HEK293 (cell line): ENCODE measurements at regions not wholly inside any gene's neighbourhood (a gene's known extent, or its start where the extent isn't known, plus 50 kb on each side); places are given as distances from the start of the nearest gene placed in this dataset.
"Not testable (repeated sequence)": the region's sequence is repeated elsewhere in the genome, so short reads cannot be mapped to it uniquely, and the experiment has no call there.

Source experiments
- CTCF ChIA-PET: fragments of 350-600 bp; formaldehyde crosslinking; extraction: SDS; loops from one replicate; lab custom pipeline; 2021; ENCODE audit warnings: antibody characterized with exemption; lab: Yijun Ruan, JAX
- POLR2A ChIA-PET: fragments of 300-600 bp; formaldehyde crosslinking; extraction: SDS; loops from one replicate; lab custom pipeline; 2020; ENCODE audit warnings: antibody characterized with exemption, inconsistent platforms; lab: Yijun Ruan, JAX
- H3K27ac ChIP-seq: fragments of 200-500 bp; sonication (Bioruptor generic); 2 replicates; pipeline ENCODE4 v1.5.1; 2014; ENCODE audit warnings: low read depth, low read length, control low read depth, inconsistent platforms; ENCODE audit errors: extremely low read depth
- H3K36me3 ChIP-seq, 2 experiments: fragments of 200-500 bp in 1 of 2; sonication (Bioruptor generic) in 1 of 2; 1 replicate in 1 of 2; 2 replicates in 1 of 2; pipeline ENCODE4 v1.5.1; 2014 to 2017; ENCODE audit warnings: inconsistent platforms in 2 of 2, low read length in 2 of 2; ENCODE audit not compliant: control insufficient read depth in 2 of 2, insufficient read depth in 1 of 2
- H3K4me1 ChIP-seq: fragments of 200-500 bp; sonication (Bioruptor generic); 2 replicates; pipeline ENCODE4 v1.5.1; 2014; ENCODE audit warnings: mild to moderate bottlenecking, low read length, inconsistent platforms; ENCODE audit not compliant: control insufficient read depth, insufficient read depth
- H3K4me3 ChIP-seq: 2 replicates; pipeline ENCODE4 v1.5.1; 2011; ENCODE audit warnings: low read depth, mild to moderate bottlenecking, control low read depth, low read length, moderate library complexity
- H3K9me3 ChIP-seq: fragments of 200-500 bp; sonication (Bioruptor generic); 2 replicates; pipeline ENCODE4 v1.5.1; 2014; ENCODE audit warnings: low read depth, low read length, inconsistent platforms; ENCODE audit not compliant: control insufficient read depth, insufficient read depth
- INSM2 ChIP-seq: fragments of 450-650 bp; formaldehyde crosslinking; IDR thresholded peaks from 2 replicates; pipeline ENCODE4 v1.5.1; 2016; ENCODE audit warnings: missing biosample characterization, missing genetic modification characterization
- KLF9 ChIP-seq: fragments of 450-650 bp; formaldehyde crosslinking; IDR thresholded peaks from 2 replicates; pipeline ENCODE4 v1.5.1; 2016; ENCODE audit warnings: missing biosample characterization, missing genetic modification characterization, low read depth
- PATZ1 ChIP-seq: fragments of 450-650 bp; formaldehyde crosslinking; IDR thresholded peaks from 2 replicates; pipeline ENCODE4 v1.5.1; 2016; ENCODE audit warnings: missing biosample characterization, missing genetic modification characterization
- SCRT1 ChIP-seq: fragments of 450-650 bp; formaldehyde crosslinking; IDR thresholded peaks from 2 replicates; pipeline ENCODE4 v1.5.1; 2016; ENCODE audit warnings: missing biosample characterization, missing genetic modification characterization, borderline replicate concordance
- SETDB1 ChIP-seq: IDR thresholded peaks from one replicate; pipeline ENCODE4 v1.6.1; 2017; ENCODE audit warnings: mild to moderate bottlenecking, low read length, moderate library complexity, mixed read lengths; ENCODE audit not compliant: insufficient read length
- ZBTB17 ChIP-seq: fragments of 450-650 bp; formaldehyde crosslinking; IDR thresholded peaks from 2 replicates; pipeline ENCODE4 v1.5.1; 2016; ENCODE audit warnings: missing biosample characterization, missing genetic modification characterization
- ZFP37 ChIP-seq: fragments of 450-650 bp; formaldehyde crosslinking; IDR thresholded peaks from 2 replicates; pipeline ENCODE4 v1.5.1; 2016; ENCODE audit warnings: missing biosample characterization, missing genetic modification characterization
- ZNF16 ChIP-seq: fragments of 450-650 bp; formaldehyde crosslinking; IDR thresholded peaks from 2 replicates; pipeline ENCODE4 v1.5.1; 2016; ENCODE audit warnings: low read depth, missing biosample characterization, missing genetic modification characterization
- ZNF202 ChIP-seq: fragments of 450-650 bp; formaldehyde crosslinking; IDR thresholded peaks from 2 replicates; pipeline ENCODE4 v1.5.1; 2016; ENCODE audit warnings: missing biosample characterization, missing genetic modification characterization, borderline replicate concordance
- ZNF211 ChIP-seq: fragments of 450-650 bp; formaldehyde crosslinking; IDR thresholded peaks from 2 replicates; pipeline ENCODE4 v1.5.1; 2016; ENCODE audit warnings: low read depth, missing biosample characterization, missing genetic modification characterization
- ZNF221 ChIP-seq: fragments of 450-650 bp; formaldehyde crosslinking; IDR thresholded peaks from 2 replicates; pipeline ENCODE4 v1.5.1; 2017; ENCODE audit warnings: missing biosample characterization, missing genetic modification characterization, borderline replicate concordance
- ZNF292 ChIP-seq: fragments of 450-650 bp; formaldehyde crosslinking; IDR thresholded peaks from 2 replicates; pipeline ENCODE4 v1.5.1; 2016; ENCODE audit warnings: low read depth, missing biosample characterization, missing genetic modification characterization, borderline replicate concordance
- ZNF366 ChIP-seq: fragments of 450-650 bp; formaldehyde crosslinking; conservative IDR thresholded peaks from 2 replicates; pipeline ENCODE4 v1.5.1; 2016; ENCODE audit warnings: missing biosample characterization, missing genetic modification characterization
- ZNF394 ChIP-seq: fragments of 450-650 bp; formaldehyde crosslinking; IDR thresholded peaks from 2 replicates; pipeline ENCODE4 v1.5.1; 2016; ENCODE audit warnings: missing biosample characterization, missing genetic modification characterization, mild to moderate bottlenecking, moderate library complexity, borderline replicate concordance
- ZNF423 ChIP-seq: fragments of 450-650 bp; formaldehyde crosslinking; IDR thresholded peaks from 2 replicates; pipeline ENCODE4 v1.5.1; 2016; ENCODE audit warnings: missing biosample characterization, missing genetic modification characterization
- ZNF426 ChIP-seq: fragments of 450-650 bp; formaldehyde crosslinking; IDR thresholded peaks from 2 replicates; pipeline ENCODE4 v1.5.1; 2017; ENCODE audit warnings: missing biosample characterization, missing genetic modification characterization, mild to moderate bottlenecking, inconsistent platforms, moderate library complexity
- ZNF488 ChIP-seq: fragments of 450-650 bp; formaldehyde crosslinking; IDR thresholded peaks from 2 replicates; pipeline ENCODE4 v1.5.1; 2016; ENCODE audit warnings: missing biosample characterization, missing genetic modification characterization
- ZNF501 ChIP-seq: fragments of 450-650 bp; formaldehyde crosslinking; IDR thresholded peaks from 2 replicates; pipeline ENCODE4 v1.5.1; 2016; ENCODE audit warnings: missing biosample characterization, missing genetic modification characterization
- ZNF521 ChIP-seq: fragments of 450-650 bp; formaldehyde crosslinking; IDR thresholded peaks from 2 replicates; pipeline ENCODE4 v1.5.1; 2017; ENCODE audit warnings: missing biosample characterization, mild to moderate bottlenecking, missing genetic modification characterization
- ZNF548 ChIP-seq: fragments of 450-650 bp; formaldehyde crosslinking; IDR thresholded peaks from 2 replicates; pipeline ENCODE4 v1.5.1; 2016; ENCODE audit warnings: missing biosample characterization, missing genetic modification characterization
- ZNF571 ChIP-seq: fragments of 450-650 bp; formaldehyde crosslinking; IDR thresholded peaks from 2 replicates; pipeline ENCODE4 v1.5.0; 2017; ENCODE audit warnings: missing biosample characterization, missing genetic modification characterization
- ZNF658 ChIP-seq: fragments of 450-650 bp; formaldehyde crosslinking; IDR thresholded peaks from 2 replicates; pipeline ENCODE4; 2016; ENCODE audit warnings: missing biosample characterization, missing genetic modification characterization
- ZNF707 ChIP-seq: fragments of 450-650 bp; formaldehyde crosslinking; IDR thresholded peaks from 2 replicates; pipeline ENCODE4 v1.5.1; 2016; ENCODE audit warnings: missing biosample characterization, missing genetic modification characterization
- ZSCAN18 ChIP-seq: fragments of 450-650 bp; formaldehyde crosslinking; IDR thresholded peaks from 2 replicates; pipeline ENCODE4 v1.5.1; 2016; ENCODE audit warnings: missing biosample characterization, missing genetic modification characterization
- ZSCAN5A ChIP-seq: fragments of 450-650 bp; formaldehyde crosslinking; IDR thresholded peaks from 2 replicates; pipeline ENCODE4 v1.5.1; 2016; ENCODE audit warnings: missing biosample characterization, missing genetic modification characterization

- H3K9me3 ChIP-seq = no peaks in the 10 kb centered on the region
- ChIA-PET CTCF (no interaction called here), POLR2A (no interaction called here)
- H3K4me3 ChIP-seq = no peak overlapping the region
- no peak overlapping the region for H3K27ac ChIP-seq
- H3K36me3 ChIP-seq = no peaks in the 10 kb centered on the region
- TF ChIP-seq ZNF488 (no peak), ZNF426 (no peak), ZNF423 (tag by site-specific recombination) (no peak), KLF9 (tag by site-specific recombination) (no peak), ZNF501 (tag by site-specific recombination) (no peak), ZNF571 (no peak), ZSCAN5A (tag by site-specific recombination) (no peak), ZNF366 (tag by site-specific recombination) (no peak), ZNF521 (tag by site-specific recombination) (no peak), ZNF16 (tag by site-specific recombination) (no peak), PATZ1 (tag by site-specific recombination) (no peak), ZNF548 (tag by site-specific recombination) (no peak), ZBTB17 (no peak), ZNF292 (tag by site-specific recombination) (no peak), ZNF394 (no peak)
- H3K4me1 ChIP-seq = no peaks in the 10 kb centered on the region
Measured at GRCh38 chr13:112220925-112221324, 154.0 kb downstream of the SOX1 start.

GRCh38 chr13:112222971-112223370 lies 153.2 kb upstream of the SPACA7 start:
- Histone ChIP-seq H3K9me3 (no peaks in the 10 kb centered on the region), H3K36me3 (no peaks in the 10 kb centered on the region)
- POLR2A ChIA-PET = no interaction called here
- no peak for TF ChIP-seq ZNF394
- TF ChIP-seq ZFP37 (tag by site-specific recombination) = no peak
- TF ChIP-seq SCRT1 (tag by site-specific recombination) = no peak
- no peak for TF ChIP-seq KLF9 (tag by site-specific recombination)
- TF ChIP-seq SETDB1 = no peak
- no peak for TF ChIP-seq ZNF202 (tag by site-specific recombination)
- no peak for TF ChIP-seq INSM2
- TF ChIP-seq ZNF211 (tag by site-specific recombination) = no peak
- TF ChIP-seq ZNF221 = no peak
- TF ChIP-seq ZNF658 = no peak
- TF ChIP-seq ZNF423 (tag by site-specific recombination) = no peak
- no peak for TF ChIP-seq ZSCAN18 (tag by site-specific recombination)
- TF ChIP-seq ZNF707 (tag by site-specific recombination) = no peak
- TF ChIP-seq, all 188 proteins: peak for 0
- Histone ChIP-seq H3K4me3 (no peak overlapping the region), H3K27ac (no peak overlapping the region), H3K4me1 (no peaks in the 10 kb centered on the region)
- CTCF ChIA-PET = no interaction called here

- POLR2A ChIA-PET, H3K36me3 ChIP-seq, H3K4me1 ChIP-seq, H3K9me3 ChIP-seq, CTCF ChIA-PET, H3K27ac ChIP-seq, H3K4me3 ChIP-seq: not testable (repeated sequence)
Measured at GRCh38 chr13:112223929-112224328, 152.2 kb upstream of the SPACA7 start.
